Loucy (cell line): ENCODE measurements at regions not wholly inside any gene's neighbourhood (a gene's known extent, or its start where the extent isn't known, plus 50 kb on each side); places are given as distances from the start of the nearest gene placed in this dataset.

Experiments used
- EZH2phosphoT487 ChIP-seq: fragments of 200-600 bp; IDR thresholded peaks from 2 replicates; pipeline ENCODE4 v1.6.1; 2018; ENCODE audit warnings: antibody characterized with exemption, mild to moderate bottlenecking, moderate library complexity, borderline replicate concordance
- TF ChIP-seq, protein P1 (sequence below): fragments of 200-600 bp; sonication (generic); conservative IDR thresholded peaks from 2 replicates; pipeline ENCODE4 v1.5.1; 2014; ENCODE audit warnings: mild to moderate bottlenecking, antibody characterized with exemption, low read length

DNA sequence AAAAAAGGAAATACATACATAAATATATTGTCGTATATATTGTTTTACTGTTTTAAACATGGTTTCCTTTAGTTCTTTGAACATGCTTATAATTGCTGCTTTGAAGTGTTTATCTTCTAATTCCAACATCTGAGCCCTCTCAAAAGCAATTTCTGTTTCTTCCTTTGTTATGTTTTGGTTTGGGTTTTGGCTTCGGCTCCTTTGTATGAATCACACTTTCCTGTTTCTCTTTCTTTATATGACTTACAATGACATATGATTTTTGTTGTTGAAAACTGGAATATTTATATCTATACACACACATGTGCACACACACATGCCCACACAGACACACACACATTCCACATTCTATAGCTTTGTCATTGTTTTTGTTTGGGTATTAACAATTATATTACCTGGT is 1206.7 kb downstream of the CDH12 start:
- TF ChIP-seq, protein P1, sequence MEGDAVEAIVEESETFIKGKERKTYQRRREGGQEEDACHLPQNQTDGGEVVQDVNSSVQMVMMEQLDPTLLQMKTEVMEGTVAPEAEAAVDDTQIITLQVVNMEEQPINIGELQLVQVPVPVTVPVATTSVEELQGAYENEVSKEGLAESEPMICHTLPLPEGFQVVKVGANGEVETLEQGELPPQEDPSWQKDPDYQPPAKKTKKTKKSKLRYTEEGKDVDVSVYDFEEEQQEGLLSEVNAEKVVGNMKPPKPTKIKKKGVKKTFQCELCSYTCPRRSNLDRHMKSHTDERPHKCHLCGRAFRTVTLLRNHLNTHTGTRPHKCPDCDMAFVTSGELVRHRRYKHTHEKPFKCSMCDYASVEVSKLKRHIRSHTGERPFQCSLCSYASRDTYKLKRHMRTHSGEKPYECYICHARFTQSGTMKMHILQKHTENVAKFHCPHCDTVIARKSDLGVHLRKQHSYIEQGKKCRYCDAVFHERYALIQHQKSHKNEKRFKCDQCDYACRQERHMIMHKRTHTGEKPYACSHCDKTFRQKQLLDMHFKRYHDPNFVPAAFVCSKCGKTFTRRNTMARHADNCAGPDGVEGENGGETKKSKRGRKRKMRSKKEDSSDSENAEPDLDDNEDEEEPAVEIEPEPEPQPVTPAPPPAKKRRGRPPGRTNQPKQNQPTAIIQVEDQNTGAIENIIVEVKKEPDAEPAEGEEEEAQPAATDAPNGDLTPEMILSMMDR, result no peak
- TF ChIP-seq EZH2phosphoT487, result no peak
